HepG2 (cell line): ENCODE measurements at regions not wholly inside any gene's neighbourhood (a gene's known extent, or its start where the extent isn't known, plus 50 kb on each side); places are given as distances from the start of the nearest gene placed in this dataset.

Experiments used
- ARID4A ChIP-seq: sonication (generic); formaldehyde crosslinking; IDR thresholded peaks from 2 replicates; pipeline ENCODE4 v1.5.0; 2020; ENCODE audit warnings: mild to moderate bottlenecking, missing genetic modification reagents, borderline replicate concordance
- ARNTL ChIP-seq: sonication (generic); formaldehyde crosslinking; IDR thresholded peaks from 2 replicates; pipeline ENCODE4 v1.4.0; 2020; ENCODE audit warnings: mild to moderate bottlenecking, missing genetic modification reagents
- CEBPB ChIP-seq: IDR thresholded peaks from 2 replicates; pipeline ENCODE4 v1.6.1; 2011; ENCODE audit warnings: low read depth, low read length, improper control_type of control experiment, borderline replicate concordance
- CREB1 ChIP-seq, 2 experiments: fragments of 450-650 bp in 1 of 2; IDR thresholded peaks; 2 replicates each; pipeline ENCODE4 v1.6.1; 2016 to 2017; ENCODE audit warnings: control low read depth in 1 of 2, mild to moderate bottlenecking in 1 of 2, missing compliant biosample characterization in 1 of 2, missing genetic modification characterization in 1 of 2
- GZF1 ChIP-seq: sonication (generic); formaldehyde crosslinking; IDR thresholded peaks from 2 replicates; pipeline ENCODE4 v1.5.1; 2020; ENCODE audit warnings: mild to moderate bottlenecking, missing genetic modification reagents
- HDAC1 ChIP-seq: sonication (generic); formaldehyde crosslinking; IDR thresholded peaks from 2 replicates; pipeline ENCODE4 v1.5.1; 2020; ENCODE audit warnings: mild to moderate bottlenecking, missing genetic modification reagents
- HOXD1 ChIP-seq: sonication (generic); formaldehyde crosslinking; IDR thresholded peaks from 2 replicates; pipeline ENCODE4 v1.5.0; 2020; ENCODE audit warnings: missing genetic modification reagents
- KDM3A ChIP-seq: IDR thresholded peaks from 2 replicates; pipeline ENCODE4 v1.6.1; 2018; ENCODE audit warnings: low read depth, missing compliant biosample characterization
- MED8 ChIP-seq: sonication (generic); formaldehyde crosslinking; IDR thresholded peaks from 2 replicates; pipeline ENCODE4 v1.8.1; 2023; ENCODE audit warnings: mild to moderate bottlenecking, missing genetic modification reagents; ENCODE audit not compliant: insufficient replicate concordance
- MEF2D ChIP-seq: sonication (generic); formaldehyde crosslinking; IDR thresholded peaks from 2 replicates; pipeline ENCODE4 v1.5.1; 2020; ENCODE audit warnings: mild to moderate bottlenecking, missing genetic modification reagents
- NR1H2 ChIP-seq: sonication (generic); formaldehyde crosslinking; IDR thresholded peaks from 2 replicates; pipeline ENCODE4 v1.8.1; 2022; ENCODE audit warnings: low read depth, missing genetic modification reagents, borderline replicate concordance
- SKI ChIP-seq: fragments of 450-650 bp; IDR thresholded peaks from one replicate; pipeline ENCODE4 v1.6.1; 2018; ENCODE audit warnings: mild to moderate bottlenecking; ENCODE audit not compliant: partially characterized antibody
- STAG1 ChIP-seq: sonication (generic); formaldehyde crosslinking; IDR thresholded peaks from 2 replicates; pipeline ENCODE4 v1.4.0; 2020; ENCODE audit warnings: missing genetic modification reagents
- SUZ12 ChIP-seq: fragments of 150-350 bp; IDR thresholded peaks from 2 replicates; pipeline ENCODE4 v1.6.1; 2014; ENCODE audit warnings: low read depth, low read length
- TBX2 ChIP-seq: sonication (generic); formaldehyde crosslinking; IDR thresholded peaks from 2 replicates; pipeline ENCODE4 v1.5.0; 2020; ENCODE audit warnings: missing genetic modification reagents, mild to moderate bottlenecking, borderline replicate concordance
- YY1 ChIP-seq: IDR thresholded peaks from 2 replicates; pipeline ENCODE4 v1.6.1; 2011; ENCODE audit warnings: low read length, low read depth, moderate library complexity, mild to moderate bottlenecking; ENCODE audit not compliant: insufficient read depth, insufficient replicate concordance
- ZFP82 ChIP-seq: sonication (generic); formaldehyde crosslinking; IDR thresholded peaks from 2 replicates; pipeline ENCODE4 v1.5.1; 2020; ENCODE audit warnings: mild to moderate bottlenecking, missing genetic modification reagents, borderline replicate concordance
- ZNF34 ChIP-seq: sonication (generic); formaldehyde crosslinking; IDR thresholded peaks from 2 replicates; pipeline ENCODE4 v1.4.0; 2020; ENCODE audit warnings: mild to moderate bottlenecking, missing genetic modification reagents, borderline replicate concordance
- ZNF350 ChIP-seq: sonication (generic); formaldehyde crosslinking; IDR thresholded peaks from 2 replicates; pipeline ENCODE4 v1.4.0; 2020; ENCODE audit warnings: mild to moderate bottlenecking, low read depth, missing genetic modification reagents, borderline replicate concordance
- ZNF598 ChIP-seq: sonication (generic); formaldehyde crosslinking; IDR thresholded peaks from 2 replicates; pipeline ENCODE4 v1.5.1; 2020; ENCODE audit warnings: mild to moderate bottlenecking, missing genetic modification reagents, borderline replicate concordance
- TF ChIP-seq, protein P1 (sequence below): fragments of 450-650 bp; IDR thresholded peaks from 2 replicates; pipeline ENCODE4 v1.6.1; 2016
- TF ChIP-seq, protein P2 (sequence below): sonication (generic); formaldehyde crosslinking; IDR thresholded peaks from 2 replicates; pipeline ENCODE4 v1.5.0; 2020; ENCODE audit warnings: mild to moderate bottlenecking, missing genetic modification reagents

DNA sequence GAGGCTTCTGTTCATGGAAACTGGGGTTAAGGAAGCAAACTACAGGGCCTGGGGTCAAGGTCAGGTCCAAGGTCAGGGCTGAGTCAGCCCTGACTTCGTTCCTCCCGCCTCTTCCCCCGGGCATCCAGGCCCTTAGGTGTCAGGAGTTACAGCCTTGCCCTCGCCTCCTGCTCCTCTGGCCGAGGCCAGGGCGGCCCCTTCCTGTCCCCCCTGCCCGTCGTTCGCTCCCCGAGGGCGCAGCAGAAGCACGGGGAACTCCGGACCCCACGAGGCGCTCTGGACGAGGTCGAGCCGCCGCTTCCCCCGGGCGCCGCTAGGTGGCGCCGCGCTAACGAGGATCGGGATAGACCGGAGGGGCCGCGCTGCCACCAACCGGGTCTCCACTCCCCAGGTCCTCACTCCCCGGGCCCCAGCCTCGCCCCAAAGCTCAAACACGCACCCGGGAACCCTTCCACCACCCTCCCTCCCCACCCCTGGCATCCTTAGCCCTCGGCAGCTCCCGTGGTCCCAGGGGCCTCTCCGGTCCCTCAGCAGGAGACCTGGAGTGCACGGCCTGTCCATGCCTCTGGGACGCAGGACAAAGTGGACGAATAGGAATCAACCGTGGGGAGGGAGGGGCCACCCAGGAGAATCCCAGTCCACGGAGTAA, 59.2 kb upstream of the MYL10 start (continued):
- TF ChIP-seq, protein P1, sequence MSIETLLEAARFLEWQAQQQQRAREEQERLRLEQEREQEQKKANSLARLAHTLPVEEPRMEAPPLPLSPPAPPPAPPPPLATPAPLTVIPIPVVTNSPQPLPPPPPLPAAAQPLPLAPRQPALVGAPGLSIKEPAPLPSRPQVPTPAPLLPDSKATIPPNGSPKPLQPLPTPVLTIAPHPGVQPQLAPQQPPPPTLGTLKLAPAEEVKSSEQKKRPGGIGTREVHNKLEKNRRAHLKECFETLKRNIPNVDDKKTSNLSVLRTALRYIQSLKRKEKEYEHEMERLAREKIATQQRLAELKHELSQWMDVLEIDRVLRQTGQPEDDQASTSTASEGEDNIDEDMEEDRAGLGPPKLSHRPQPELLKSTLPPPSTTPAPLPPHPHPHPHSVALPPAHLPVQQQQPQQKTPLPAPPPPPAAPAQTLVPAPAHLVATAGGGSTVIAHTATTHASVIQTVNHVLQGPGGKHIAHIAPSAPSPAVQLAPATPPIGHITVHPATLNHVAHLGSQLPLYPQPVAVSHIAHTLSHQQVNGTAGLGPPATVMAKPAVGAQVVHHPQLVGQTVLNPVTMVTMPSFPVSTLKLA, result no peak
- TF ChIP-seq ZNF350 (CRISPR knock-in tag), result 0 out of 2 replicates have a peak, but pooled peaks have one; percentile 17
- TF ChIP-seq CREB1 (IDR thresholded peaks at IDR 0.05), result no peak
- no peak for TF ChIP-seq CREB1 (CRISPR knock-in tag; IDR thresholded peaks at IDR 0.05)
- peak; percentile 80; the same call in 1 of the 2 replicates for TF ChIP-seq NR1H2
- TF ChIP-seq ZNF598 (CRISPR knock-in tag), result no peak
- TF ChIP-seq KDM3A (CRISPR knock-in tag), result peak; percentile 78; the same call in 1 of the 2 replicates
- TF ChIP-seq SKI, result peak; percentile 30
- 0 out of 2 replicates have a peak, but pooled peaks have one; percentile 28 for TF ChIP-seq MEF2D (CRISPR knock-in tag)
- no peak for TF ChIP-seq ARID4A (CRISPR knock-in tag)
- peak; percentile 41; the same call in 1 of the 2 replicates for TF ChIP-seq ARNTL (CRISPR knock-in tag)
- no peak for TF ChIP-seq ZFP82 (CRISPR knock-in tag)
- TF ChIP-seq SUZ12, result no peak
- TF ChIP-seq ZNF34, result peak; percentile 50; the same call in 1 of the 2 replicates
- TF ChIP-seq HDAC1 (CRISPR knock-in tag), result peak; percentile 64; the same call in 1 of the 2 replicates
- TF ChIP-seq CEBPB, result no peak
- TF ChIP-seq GZF1 (CRISPR knock-in tag), result no peak
- TF ChIP-seq HOXD1 (CRISPR knock-in tag), result no peak
- peak; percentile 57; the same call in 1 of the 2 replicates for TF ChIP-seq TBX2 (CRISPR knock-in tag)
- TF ChIP-seq, protein P2, sequence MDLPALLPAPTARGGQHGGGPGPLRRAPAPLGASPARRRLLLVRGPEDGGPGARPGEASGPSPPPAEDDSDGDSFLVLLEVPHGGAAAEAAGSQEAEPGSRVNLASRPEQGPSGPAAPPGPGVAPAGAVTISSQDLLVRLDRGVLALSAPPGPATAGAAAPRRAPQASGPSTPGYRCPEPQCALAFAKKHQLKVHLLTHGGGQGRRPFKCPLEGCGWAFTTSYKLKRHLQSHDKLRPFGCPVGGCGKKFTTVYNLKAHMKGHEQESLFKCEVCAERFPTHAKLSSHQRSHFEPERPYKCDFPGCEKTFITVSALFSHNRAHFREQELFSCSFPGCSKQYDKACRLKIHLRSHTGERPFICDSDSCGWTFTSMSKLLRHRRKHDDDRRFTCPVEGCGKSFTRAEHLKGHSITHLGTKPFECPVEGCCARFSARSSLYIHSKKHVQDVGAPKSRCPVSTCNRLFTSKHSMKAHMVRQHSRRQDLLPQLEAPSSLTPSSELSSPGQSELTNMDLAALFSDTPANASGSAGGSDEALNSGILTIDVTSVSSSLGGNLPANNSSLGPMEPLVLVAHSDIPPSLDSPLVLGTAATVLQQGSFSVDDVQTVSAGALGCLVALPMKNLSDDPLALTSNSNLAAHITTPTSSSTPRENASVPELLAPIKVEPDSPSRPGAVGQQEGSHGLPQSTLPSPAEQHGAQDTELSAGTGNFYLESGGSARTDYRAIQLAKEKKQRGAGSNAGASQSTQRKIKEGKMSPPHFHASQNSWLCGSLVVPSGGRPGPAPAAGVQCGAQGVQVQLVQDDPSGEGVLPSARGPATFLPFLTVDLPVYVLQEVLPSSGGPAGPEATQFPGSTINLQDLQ, result 0 out of 2 replicates have a peak, but pooled peaks have one; percentile 45
- TF ChIP-seq YY1, result peak; percentile 33
- peak; percentile 94 for TF ChIP-seq STAG1 (CRISPR knock-in tag)
- TF ChIP-seq MED8 (CRISPR knock-in tag), result no peak
